Prostate gland (tissue), 2 donors: ENCODE measurements at regions not wholly inside any gene's neighbourhood (a gene's known extent, or its start where the extent isn't known, plus 50 kb on each side); places are given as distances from the start of the nearest gene placed in this dataset.

ENCODE experiments used
- CTCF ChIP-seq, 4 experiments: fragments of 200-600 bp in 2 of 4; fragments of 450-650 bp in 2 of 4; sonication (generic) in 2 of 4; IDR thresholded peaks; 1 replicate in 3 of 4; 2 replicates in 1 of 4; pipeline ENCODE4 v1.5.1; 2016 to 2019; ENCODE audit warnings: antibody characterized with exemption in 4 of 4, mild to moderate bottlenecking in 2 of 4, moderate library complexity in 2 of 4
- POLR2A ChIP-seq: fragments of 450-650 bp; IDR thresholded peaks from one replicate; pipeline ENCODE4 v1.6.1; 2016; ENCODE audit warnings: antibody characterized with exemption, mild to moderate bottlenecking
- POLR2AphosphoS5 ChIP-seq: sonication (generic); formaldehyde crosslinking; IDR thresholded peaks from one replicate; pipeline ENCODE4 v1.6.1; 2017; ENCODE audit warnings: antibody characterized with exemption

- TF ChIP-seq CTCF (IDR thresholded peaks at IDR 0.05) (no peak), POLR2A (no peak), POLR2AphosphoS5 (no peak)
These were observed 131.6 kb downstream of the TLR4 start for GRCh38 chr9:117835798-117836197.
